Erythroblast (primary cell): ENCODE measurements at regions not wholly inside any gene's neighbourhood (a gene's known extent, or its start where the extent isn't known, plus 50 kb on each side); places are given as distances from the start of the nearest gene placed in this dataset.

Experiments used
- DNase-seq, 2 experiments: peaks; one replicate each; lab custom pipeline; 2025; lab: John Stamatoyannopoulos, UW
- GATA1 ChIP-seq: IDR thresholded peaks from 2 replicates; pipeline ENCODE4 v1.6.1; 2011; ENCODE audit warnings: low read depth, mild to moderate bottlenecking, control low read depth, low read length, moderate library complexity
- POLR2A ChIP-seq: IDR thresholded peaks from 2 replicates; pipeline ENCODE4 v1.6.1; 2011; ENCODE audit warnings: mild to moderate bottlenecking, low read length

DNA sequence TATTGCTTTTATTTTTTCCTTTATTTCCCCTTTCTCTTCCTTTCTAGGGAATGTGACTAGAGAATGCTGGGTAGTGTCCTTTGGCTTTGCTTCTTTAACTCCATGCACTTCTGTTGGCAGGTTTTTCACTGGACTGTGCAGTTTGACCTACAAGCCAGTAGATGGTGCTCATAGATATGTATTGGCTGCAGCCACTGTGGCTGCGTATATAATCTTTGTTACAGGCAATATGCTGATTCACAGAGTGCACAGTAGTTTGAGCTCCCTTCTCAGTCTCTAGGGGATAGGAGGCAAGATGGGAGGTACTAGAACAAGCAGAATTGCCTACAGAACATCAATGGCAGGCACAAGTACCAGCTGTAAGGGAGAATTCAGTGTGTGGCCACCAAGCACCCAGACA lies 503.5 kb downstream of the LRFN5 start:
- TF ChIP-seq POLR2A (no peak), GATA1 (no peak)
- DNase-seq, result no peak

DNA sequence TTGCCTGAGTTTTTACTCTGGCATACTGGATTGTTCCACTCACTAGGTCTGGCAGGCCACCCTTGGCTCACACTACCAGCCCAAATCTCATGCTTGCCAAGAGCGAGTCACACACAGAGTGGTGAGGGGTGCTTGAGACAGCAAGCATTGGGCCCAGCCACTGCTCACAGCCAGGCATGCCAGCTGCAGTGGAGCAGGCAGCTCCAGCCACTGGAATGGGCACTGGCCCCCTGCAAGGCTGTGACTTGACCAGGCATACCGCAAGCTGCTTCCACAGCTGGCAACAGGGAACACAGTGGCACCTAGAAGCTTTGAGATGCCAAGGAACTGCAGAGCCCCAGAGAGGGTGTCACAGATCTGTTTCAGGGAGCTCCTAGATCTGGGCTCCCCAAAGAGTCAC lies 488.5 kb downstream of the LRFN5 start:
- TF ChIP-seq GATA1 (no peak), POLR2A (no peak)
- DNase-seq, result no peak

DNA sequence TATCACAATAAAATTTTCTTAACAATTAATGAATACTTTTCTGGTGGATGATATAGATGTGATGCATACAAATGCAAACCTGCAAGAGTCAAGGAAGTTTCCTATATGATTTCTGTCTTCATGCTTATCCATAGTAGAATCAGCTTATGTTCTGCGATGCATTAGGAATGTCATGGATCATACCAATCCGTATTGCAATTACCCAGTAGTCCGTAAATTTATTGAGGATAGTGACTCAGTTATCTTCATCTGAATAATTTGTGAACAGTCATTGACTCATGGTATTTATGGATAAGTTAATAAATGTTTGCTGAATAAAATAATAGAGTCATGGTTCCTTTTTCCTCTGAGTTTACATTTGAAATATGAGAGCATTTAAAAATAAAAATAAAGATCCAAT lies 483.4 kb downstream of the LRFN5 start:
- no peak for TF ChIP-seq GATA1
- no peak for TF ChIP-seq POLR2A
- DNase-seq, result no peak

DNA sequence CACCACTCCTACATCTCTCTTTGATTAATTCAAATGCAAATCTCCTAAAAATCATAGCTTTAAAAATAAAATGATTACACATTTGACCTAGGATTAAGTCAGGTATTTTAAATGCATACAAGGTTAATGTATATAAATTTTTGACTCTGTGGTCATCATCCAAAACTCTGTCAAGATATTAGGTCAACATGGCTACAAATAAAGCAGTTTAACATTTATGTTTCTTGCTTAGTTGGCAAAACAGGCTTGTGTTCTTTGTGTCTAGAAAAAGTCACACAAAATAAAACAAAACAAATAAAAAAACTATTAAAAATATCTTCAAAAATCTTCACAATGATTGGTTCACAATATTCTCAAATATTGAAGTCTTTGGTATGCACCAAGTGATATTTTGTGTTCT lies 473.2 kb downstream of the LRFN5 start:
- no peak for TF ChIP-seq POLR2A
- TF ChIP-seq GATA1, result no peak
- no peak for DNase-seq

DNA sequence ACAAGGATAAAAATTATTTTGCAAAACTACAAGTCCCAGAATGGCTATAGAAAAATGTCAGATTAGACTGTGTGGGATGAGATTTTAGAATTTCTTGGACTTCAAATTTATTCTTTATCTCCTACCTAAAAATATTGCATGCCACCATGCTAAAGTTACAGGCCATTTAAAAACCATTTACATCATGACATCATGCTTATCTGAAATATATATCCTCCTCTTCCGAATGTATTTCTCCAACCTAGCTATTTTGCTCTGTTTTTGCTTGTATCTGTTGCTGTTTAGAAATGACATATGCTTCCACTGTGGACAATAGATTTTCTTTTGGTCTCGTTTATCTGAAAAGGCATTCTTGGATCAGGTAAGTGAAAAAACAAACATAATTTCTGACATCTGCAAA lies 471.7 kb downstream of the LRFN5 start:
- no peak for DNase-seq
- TF ChIP-seq POLR2A (no peak), GATA1 (no peak)

DNA sequence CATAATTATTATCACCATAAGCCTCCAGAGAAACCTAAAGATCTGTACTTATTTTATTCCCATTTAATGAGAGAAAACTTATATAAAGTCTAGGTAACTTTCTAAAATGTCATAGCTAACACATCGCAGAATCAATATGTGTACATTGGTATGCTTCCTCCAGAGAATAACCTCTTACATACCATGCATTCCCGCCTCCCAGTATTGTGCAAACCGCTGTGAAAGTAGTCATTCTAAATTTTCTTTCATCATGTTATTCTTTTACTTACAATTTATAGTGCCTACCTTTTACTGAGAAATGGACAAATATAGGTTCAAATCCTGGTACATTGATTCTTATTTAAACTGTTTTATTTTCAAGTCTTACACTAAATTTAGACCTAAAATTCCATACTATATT lies 463.4 kb downstream of the LRFN5 start:
- TF ChIP-seq POLR2A, result no peak
- no peak for TF ChIP-seq GATA1
- no peak for DNase-seq

DNA sequence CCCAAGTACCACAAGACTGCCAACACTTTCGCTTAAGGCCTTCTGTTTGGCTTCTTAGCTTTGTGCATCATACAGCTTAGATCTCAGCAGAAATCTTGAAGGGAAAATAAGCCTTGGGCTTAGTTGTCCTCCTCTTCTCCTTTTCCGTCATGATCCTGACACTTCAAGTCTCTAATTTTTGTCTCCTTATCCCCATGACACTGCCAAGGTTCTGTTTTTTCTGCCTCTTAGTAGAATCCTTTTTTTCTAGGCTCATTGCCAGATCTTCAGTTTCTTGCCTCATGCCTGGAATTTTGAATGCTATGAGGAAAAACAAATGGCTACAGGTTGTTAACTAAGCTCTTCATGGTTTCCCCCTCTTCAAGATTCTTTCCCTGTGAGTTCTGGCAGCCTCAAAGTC lies 450.4 kb downstream of the LRFN5 start:
- no peak for TF ChIP-seq POLR2A
- TF ChIP-seq GATA1, result no peak

DNA sequence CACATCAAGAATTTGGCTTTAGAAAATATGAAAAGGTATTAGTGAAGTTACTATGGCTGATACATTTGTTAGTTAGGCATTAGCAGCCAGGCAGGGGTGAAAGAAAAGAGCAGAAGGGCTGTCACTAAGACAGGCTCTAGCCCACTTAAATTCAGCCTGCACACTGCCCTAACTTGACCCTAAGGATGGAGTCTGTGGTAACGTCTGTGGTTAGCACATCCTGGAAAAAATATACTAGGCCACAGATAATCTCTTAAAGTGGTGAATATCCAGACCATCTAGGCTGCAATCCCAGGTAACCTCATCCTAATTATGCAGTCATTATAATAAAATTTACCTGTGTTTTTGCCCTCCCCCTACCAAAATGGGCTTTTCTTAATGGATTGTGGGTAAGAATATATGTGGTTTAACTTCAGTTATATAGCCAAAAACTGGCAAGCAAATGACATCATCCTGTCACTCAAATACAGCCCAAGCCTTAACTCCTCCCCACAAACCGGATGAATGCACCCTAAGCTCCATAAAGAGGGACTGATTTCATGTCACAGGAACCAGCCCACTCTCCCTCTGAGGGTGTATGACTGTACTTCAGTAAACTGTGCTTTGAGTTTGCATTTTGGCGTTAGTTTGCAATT lies 440.9 kb downstream of the LRFN5 start:
- no peak for TF ChIP-seq POLR2A
- no peak for TF ChIP-seq GATA1
- no peak for DNase-seq

More for the DNA sequence above, 450.4 kb downstream of the LRFN5 start:
- DNase-seq, result no peak

DNA sequence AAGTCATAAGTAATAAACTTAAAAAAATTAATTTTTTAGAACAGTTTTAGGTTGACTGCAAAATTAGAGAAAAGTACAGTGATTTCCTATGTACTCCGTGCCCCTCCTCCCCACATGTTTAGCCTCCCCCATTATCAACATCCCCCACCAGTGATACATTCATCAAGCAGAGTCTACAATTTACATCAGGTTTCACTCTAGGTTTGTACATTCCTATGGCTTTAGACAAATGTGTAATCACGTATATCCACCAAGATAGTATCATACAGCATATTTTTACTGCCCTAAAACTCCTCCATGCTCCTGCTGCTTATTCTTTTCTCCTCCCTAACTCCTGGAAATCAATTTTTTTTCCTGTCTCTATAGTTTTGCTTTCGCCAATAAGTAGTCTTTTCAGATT lies 438.7 kb downstream of the LRFN5 start:
- no peak for DNase-seq
- TF ChIP-seq POLR2A (no peak), GATA1 (no peak)

DNA sequence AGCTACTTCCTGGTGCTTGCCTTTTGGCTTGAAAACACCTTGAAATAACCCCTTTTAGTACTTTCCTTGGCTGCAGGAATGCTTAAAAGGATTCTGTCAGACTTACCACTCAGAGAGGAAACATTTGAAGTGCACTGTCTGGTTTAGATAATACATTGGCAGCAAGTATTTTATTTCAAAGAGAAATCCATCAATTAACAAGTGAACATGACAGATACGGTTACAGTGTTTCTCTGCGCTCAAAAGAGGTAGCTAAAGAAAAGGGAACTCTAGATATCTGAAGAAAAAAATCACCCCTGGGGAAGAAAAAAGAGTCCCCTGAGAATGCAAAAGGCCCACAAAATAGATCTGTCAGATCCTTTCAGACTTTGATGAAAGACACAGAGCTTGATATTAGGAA lies 421.9 kb downstream of the LRFN5 start:
- no peak for TF ChIP-seq POLR2A
- TF ChIP-seq GATA1, result no peak
- no peak for DNase-seq

DNA sequence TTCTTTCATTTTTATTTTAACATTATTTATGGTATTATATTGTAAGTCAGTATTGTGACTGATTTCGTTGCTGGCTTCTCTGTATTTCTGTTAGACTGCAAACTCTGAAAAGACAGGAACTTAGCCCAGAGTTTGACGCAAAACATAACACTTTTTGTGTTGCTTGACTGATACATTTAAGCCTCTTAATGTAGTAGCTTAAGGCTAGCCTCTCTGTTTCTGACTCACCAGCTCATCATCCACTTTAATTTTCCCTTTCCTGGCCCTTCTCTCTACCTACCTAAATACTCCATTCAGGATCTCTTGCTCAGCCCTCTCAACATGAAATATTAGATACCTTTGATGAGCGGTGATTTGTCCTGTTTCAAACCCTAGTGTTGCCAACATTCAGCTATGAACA lies 420.6 kb downstream of the LRFN5 start:
- no peak for DNase-seq
- TF ChIP-seq POLR2A (no peak), GATA1 (no peak)

DNA sequence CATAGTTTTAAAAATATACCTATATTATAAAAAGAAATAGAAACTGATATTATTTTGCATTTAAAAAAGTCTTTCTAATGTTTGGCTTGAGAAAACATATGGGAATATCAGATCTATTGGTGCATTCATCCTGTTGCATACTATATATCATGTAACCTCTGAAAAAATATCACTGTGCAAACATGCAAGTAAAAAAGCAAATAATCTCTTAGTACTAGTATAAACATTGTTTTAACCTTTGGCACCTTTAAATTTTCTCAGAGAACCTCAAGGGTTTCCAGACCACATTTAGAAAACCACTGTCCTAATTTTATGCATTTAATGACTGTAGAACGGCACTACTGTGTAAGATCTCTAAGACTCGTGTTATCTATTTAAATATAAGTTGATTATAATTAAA lies 416.8 kb downstream of the LRFN5 start:
- no peak for DNase-seq

DNA sequence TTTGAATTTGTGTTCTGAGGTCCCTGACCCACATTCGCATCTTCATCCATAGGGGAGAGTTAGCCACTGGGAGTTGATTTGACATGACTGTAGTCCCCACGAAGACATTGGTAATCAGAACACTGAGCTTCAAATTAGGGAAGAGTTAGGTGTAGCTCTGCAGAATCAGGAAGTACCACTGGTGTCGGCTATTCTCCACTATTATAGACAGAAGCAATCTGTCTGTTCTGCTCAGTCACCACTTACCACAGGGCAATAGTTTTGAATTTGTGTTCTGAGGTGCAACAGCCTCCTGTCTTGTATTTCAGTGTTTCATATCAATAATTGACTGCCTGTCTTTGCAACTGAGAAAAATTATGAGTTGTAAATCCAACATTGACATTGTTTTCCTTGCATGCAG lies 407.6 kb downstream of the LRFN5 start:
- no peak for DNase-seq
- TF ChIP-seq GATA1, result no peak

More for the DNA sequence above, 416.8 kb downstream of the LRFN5 start:
- TF ChIP-seq GATA1 (no peak), POLR2A (no peak)

DNA sequence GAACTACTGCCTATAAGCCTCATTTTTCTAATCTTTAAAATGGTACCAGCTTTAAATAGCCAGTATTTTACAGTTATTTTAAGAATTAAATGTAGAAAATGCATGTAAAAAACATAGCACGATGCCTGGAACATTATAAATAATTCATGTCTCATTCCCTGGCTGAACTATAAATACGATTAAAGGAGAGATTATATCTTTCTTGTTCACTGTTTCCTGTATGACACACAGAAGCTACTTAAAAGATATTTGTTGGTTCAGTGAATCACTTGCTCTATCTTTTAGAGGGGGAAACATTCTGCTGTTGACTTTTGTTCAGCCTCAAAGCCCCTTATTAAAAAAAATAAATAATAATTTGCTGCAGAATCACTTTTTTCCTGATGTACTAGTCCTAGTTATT lies 406.9 kb downstream of the LRFN5 start:
- DNase-seq, result no peak
- TF ChIP-seq POLR2A (no peak), GATA1 (no peak)

DNA sequence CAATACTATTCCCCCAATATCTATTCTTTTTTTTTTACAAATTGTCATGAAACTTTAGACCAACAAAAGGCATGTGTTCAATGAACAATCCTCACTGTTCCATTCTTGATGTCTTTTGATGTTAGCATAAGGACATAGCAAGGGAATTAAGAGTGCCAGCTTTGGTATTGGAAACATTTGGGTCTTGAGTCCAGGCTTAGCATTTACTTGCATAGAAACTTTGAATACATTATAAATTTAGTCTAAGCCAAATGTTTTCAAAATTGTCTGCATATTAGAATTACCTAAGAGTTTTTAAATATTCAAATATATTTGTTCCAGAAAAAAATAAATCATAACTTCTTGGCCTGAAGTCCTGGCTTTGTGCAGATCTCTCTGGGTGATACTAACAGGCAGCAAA lies 406.5 kb downstream of the LRFN5 start:
- DNase-seq, result no peak
- TF ChIP-seq GATA1, result no peak
- TF ChIP-seq POLR2A, result no peak

DNA sequence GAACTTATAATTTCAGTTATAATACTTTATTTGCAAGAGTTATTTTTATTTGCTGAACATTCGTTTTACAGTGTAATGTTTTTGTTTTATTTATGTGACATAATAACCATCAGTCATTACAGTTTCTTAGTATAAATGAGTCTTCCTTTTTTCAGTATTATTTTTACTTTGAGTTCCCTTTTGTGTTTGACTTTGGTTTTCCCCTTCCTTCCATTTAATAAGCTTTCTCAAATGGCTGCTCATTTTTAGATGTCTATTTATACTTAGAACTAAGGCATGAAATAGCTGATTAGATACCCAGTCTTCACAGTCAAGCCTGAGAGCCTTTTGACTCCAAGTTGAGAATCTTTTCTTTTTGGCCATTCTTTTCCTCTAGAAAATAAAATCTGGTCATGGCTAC lies 404.5 kb downstream of the LRFN5 start:
- DNase-seq, result no peak
- TF ChIP-seq POLR2A (no peak), GATA1 (no peak)
